ENCODE measurements at regions not wholly inside any gene's neighbourhood (a gene's known extent, or its start where the extent isn't known, plus 50 kb on each side); places are given as distances from the start of the nearest gene placed in this dataset.

- TF ChIP-seq, protein P1, sequence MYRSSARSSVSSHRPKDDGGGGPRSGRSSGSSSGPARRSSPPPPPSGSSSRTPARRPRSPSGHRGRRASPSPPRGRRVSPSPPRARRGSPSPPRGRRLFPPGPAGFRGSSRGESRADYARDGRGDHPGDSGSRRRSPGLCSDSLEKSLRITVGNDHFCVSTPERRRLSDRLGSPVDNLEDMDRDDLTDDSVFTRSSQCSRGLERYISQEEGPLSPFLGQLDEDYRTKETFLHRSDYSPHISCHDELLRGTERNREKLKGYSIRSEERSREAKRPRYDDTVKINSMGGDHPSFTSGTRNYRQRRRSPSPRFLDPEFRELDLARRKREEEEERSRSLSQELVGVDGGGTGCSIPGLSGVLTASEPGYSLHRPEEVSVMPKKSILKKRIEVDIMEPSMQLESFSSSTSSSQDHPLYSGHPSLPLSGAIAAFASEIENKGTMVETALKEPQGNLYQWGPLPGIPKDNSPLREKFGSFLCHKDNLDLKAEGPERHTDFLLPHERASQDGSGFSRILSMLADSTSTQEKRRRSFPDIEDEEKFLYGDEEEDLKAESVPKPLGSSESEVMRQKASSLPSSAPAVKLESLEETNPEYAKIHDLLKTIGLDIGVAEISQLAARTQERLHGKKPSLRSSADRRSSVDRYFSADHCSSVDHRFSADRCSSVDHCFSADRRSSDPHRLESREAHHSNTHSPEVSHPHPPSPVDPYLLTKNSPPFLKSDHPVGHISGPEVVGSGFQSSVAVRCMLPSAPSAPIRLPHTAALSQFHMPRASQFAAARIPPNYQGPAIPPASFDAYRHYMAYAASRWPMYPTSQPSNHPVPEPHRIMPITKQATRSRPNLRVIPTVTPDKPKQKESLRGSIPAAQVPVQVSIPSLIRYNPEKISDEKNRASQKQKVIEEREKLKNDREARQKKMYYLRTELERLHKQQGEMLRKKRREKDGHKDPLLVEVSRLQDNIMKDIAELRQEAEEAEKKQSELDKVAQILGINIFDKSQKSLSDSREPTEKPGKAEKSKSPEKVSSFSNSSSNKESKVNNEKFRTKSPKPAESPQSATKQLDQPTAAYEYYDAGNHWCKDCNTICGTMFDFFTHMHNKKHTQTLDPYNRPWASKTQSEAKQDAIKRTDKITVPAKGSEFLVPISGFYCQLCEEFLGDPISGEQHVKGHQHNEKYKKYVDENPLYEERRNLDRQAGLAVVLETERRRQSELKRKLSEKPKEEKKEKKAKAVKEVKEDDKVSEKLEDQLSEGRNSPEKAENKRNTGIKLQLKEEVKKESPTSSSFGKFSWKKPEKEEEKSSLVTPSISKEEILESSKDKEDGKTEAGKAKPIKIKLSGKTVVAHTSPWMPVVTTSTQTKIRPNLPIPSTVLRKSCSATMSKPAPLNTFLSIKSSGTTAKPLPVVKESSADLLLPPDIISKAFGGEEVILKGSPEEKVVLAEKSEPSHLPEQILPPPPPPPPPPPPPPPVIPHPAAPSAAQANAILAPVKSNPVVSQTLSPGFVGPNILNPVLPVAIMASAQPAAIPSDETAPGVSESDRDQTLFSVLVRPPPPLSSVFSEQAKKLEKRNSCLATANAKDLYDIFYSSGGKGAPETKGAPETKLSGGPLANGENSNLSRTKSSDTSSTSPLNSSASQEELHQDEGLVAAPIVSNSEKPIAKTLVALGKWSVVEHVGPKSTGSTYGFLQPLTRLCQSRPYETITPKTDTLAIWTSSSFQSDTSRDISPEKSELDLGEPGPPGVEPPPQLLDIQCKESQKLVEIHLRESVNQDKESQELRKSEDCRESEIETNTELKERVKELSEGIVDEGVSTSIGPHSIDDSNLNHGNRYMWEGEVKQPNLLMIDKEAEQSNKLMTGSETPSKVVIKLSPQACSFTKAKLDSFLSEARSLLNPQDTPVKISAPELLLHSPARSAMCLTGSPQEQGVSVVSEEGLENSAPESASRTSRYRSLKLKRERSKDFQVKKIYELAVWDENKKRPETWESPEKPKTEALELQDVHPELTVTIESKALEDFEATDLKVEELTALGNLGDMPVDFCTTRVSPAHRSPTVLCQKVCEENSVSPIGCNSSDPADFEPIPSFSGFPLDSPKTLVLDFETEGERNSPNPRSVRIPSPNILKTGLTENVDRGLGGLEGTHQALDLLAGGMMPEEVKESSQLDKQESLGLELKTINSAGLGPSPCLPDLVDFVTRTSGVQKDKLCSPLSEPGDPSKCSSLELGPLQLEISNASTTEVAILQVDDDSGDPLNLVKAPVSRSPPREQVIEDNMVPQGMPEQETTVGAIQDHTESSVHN (CRISPR knock-in tag; IDR thresholded peaks at IDR 0.05), result no peak
- TF ChIP-seq ELF4 (CRISPR knock-in tag; IDR thresholded peaks at IDR 0.05; ENCODE audit: borderline replicate concordance), result no peak
- no peak for TF ChIP-seq ZMYM3 (CRISPR knock-in tag; IDR thresholded peaks at IDR 0.05)
- no peak for TF ChIP-seq SNAPC2 (CRISPR knock-in tag; IDR thresholded peaks at IDR 0.05)
- TF ChIP-seq SMARCE1 (IDR thresholded peaks at IDR 0.05; ENCODE audit: borderline replicate concordance), result no peak
- no peak for TF ChIP-seq ZFAT (CRISPR knock-in tag; conservative IDR thresholded peaks at IDR 0.05)
- no peak for TF ChIP-seq HNF4A (CRISPR knock-in tag; IDR thresholded peaks at IDR 0.05)
Measured at GRCh38 chr6:144805049-144805448, 519.9 kb downstream of the UTRN start (continued).

Data from HepG2 (cell line).